ENCODE measurements at regions not wholly inside any gene's neighbourhood (a gene's known extent, or its start where the extent isn't known, plus 50 kb on each side); places are given as distances from the start of the nearest gene placed in this dataset.

GRCh38 chr12:42992826-42993225, 403.3 kb upstream of the PRICKLE1 start:
- no peak overlapping the region for H3K4me3 ChIP-seq
- no peaks in the 10 kb centered on the region for H3K36me3 ChIP-seq
- H3K4me1 ChIP-seq: no peaks in the 10 kb centered on the region
- TF ChIP-seq CTCF (IDR thresholded peaks at IDR 0.05): no peak
- TF ChIP-seq EP300 (IDR thresholded peaks at IDR 0.05): no peak
- TF ChIP-seq POLR2A (IDR thresholded peaks at IDR 0.05): no peak
- H3K27ac ChIP-seq: no peak overlapping the region
- 66 to 81% methylated on average over 2 of the region's 2 CpGs for WGBS, 2 donors
- no peaks in the 10 kb centered on the region for H3K27me3 ChIP-seq
- no peak for DNase-seq (ENCODE audit: low spot score in 2 of 2)
- no peaks in the 10 kb centered on the region for H3K9me3 ChIP-seq

- H3K36me3 ChIP-seq: no peaks in the 10 kb centered on the region
- no peak overlapping the region for H3K27ac ChIP-seq
- H3K9me3 ChIP-seq: no peaks in the 10 kb centered on the region
- H3K27me3 ChIP-seq: no peaks in the 10 kb centered on the region
- TF ChIP-seq EP300 (IDR thresholded peaks at IDR 0.05) (no peak), CTCF (IDR thresholded peaks at IDR 0.05) (no peak), POLR2A (IDR thresholded peaks at IDR 0.05) (no peak)
- H3K4me1 ChIP-seq: no peaks in the 10 kb centered on the region
- no peak overlapping the region for H3K4me3 ChIP-seq
- no peak for DNase-seq (ENCODE audit: low spot score in 2 of 2)
Measured at GRCh38 chr12:42990387-42990786, 400.8 kb upstream of the PRICKLE1 start.

- TF ChIP-seq CTCF (IDR thresholded peaks at IDR 0.05) (no peak), EP300 (IDR thresholded peaks at IDR 0.05) (no peak), POLR2A (IDR thresholded peaks at IDR 0.05) (no peak)
- H3K4me3 ChIP-seq: no peak overlapping the region
- H3K9me3 ChIP-seq: no peaks in the 10 kb centered on the region
- H3K27ac ChIP-seq: no peak overlapping the region
- H3K36me3 ChIP-seq: no peaks in the 10 kb centered on the region
- H3K27me3 ChIP-seq: no peaks in the 10 kb centered on the region
- WGBS, 2 donors: 50 to 55% methylated on average over 9 of the region's 9 CpGs
- H3K4me1 ChIP-seq: no peaks in the 10 kb centered on the region
- no peak for DNase-seq (ENCODE audit: low spot score in 2 of 2)
Measured at GRCh38 chr12:42987216-42987650, 397.7 kb upstream of the PRICKLE1 start.

GRCh38 chr12:42985506-42985905, 396.0 kb upstream of the PRICKLE1 start:
- TF ChIP-seq EP300 (IDR thresholded peaks at IDR 0.05): no peak
- TF ChIP-seq CTCF (IDR thresholded peaks at IDR 0.05): no peak
- TF ChIP-seq POLR2A (IDR thresholded peaks at IDR 0.05): no peak
- no peaks in the 10 kb centered on the region for H3K27me3 ChIP-seq
- no peaks in the 10 kb centered on the region for H3K9me3 ChIP-seq
- H3K4me1 ChIP-seq: no peaks in the 10 kb centered on the region
- no peaks in the 10 kb centered on the region for H3K36me3 ChIP-seq
- no peak for DNase-seq (ENCODE audit: low spot score in 2 of 2)
- no peak overlapping the region for H3K4me3 ChIP-seq
- 38 to 56% methylated on average over 1 of the region's 1 CpG for whole genome bisulfite sequencing, 2 donors
- H3K27ac ChIP-seq: no peak overlapping the region

DNA sequence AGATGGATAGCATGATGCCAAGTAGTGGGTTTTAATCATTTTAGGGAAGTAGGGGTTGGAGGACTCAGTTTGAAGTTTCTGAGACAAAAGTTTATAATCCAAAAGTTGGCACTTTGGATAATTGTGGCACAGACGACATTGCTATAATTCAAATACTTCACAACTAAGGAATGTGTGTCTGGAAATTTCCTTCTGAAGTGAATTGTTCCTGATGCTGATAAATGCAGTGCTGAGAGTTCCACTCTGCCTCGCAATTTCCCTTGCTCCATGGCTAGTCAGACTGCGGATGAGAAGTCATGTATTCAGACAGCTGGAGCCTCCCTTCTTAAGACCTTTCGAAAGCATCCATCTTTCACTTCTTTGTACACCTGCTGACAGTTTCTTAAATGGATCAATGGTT, 393.3 kb upstream of the PRICKLE1 start:
- no peak for TF ChIP-seq CTCF (IDR thresholded peaks at IDR 0.05)
- no peak for TF ChIP-seq POLR2A (IDR thresholded peaks at IDR 0.05)
- TF ChIP-seq EP300 (IDR thresholded peaks at IDR 0.05): no peak
- H3K27ac ChIP-seq: no peak overlapping the region
- WGBS, 2 donors: 70 to 74% methylated on average over 4 of the region's 4 CpGs
- no peaks in the 10 kb centered on the region for H3K36me3 ChIP-seq
- no peaks in the 10 kb centered on the region for H3K9me3 ChIP-seq
- no peak overlapping the region for H3K4me3 ChIP-seq
- DNase-seq (ENCODE audit: low spot score in 2 of 2): no peak
- H3K4me1 ChIP-seq: no peaks in the 10 kb centered on the region
- H3K27me3 ChIP-seq: no peaks in the 10 kb centered on the region

All from tibial nerve (tissue), 4 donors.